G401 (cell line): ENCODE measurements at regions not wholly inside any gene's neighbourhood (a gene's known extent, or its start where the extent isn't known, plus 50 kb on each side); places are given as distances from the start of the nearest gene placed in this dataset.
"Not testable (repeated sequence)": the region's sequence is repeated elsewhere in the genome, so short reads cannot be mapped to it uniquely, and the experiment has no call there.

Experiments
- DNase-seq: peaks from one replicate; pipeline ENCODE4 v3.0.0-alpha.2; 2015; ENCODE audit warnings: low spot score
- in situ Hi-C: cut with HindIII; loops from 2 replicates; pipeline ENCODE4 v1.10.0; 2016; ENCODE audit warnings: low sequenced_read_pairs, mixed read lengths

GRCh38 chr3:86800116-86800515, 190.8 kb downstream of the VGLL3 start:
- no peak for DNase-seq
- in situ Hi-C loops: no loop called here

DNA sequence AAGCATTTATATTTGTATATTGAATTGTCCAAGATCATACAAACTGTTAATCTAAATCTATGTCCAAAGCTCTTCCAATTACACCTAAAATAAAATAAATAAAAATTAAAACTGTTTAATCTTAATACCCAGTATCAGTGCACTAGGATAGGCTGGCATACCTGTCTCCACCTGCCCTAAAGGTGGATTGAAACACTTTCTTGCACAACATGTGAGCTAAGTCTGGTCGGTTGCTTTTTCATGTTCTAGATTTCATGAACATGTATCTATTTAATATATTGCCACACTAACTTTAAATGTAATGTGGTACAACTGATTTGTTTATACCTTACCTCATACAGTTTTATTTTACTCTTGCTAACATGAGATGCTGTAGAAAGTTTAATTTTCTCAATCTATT, 193.0 kb downstream of the VGLL3 start:
- in situ Hi-C loops: no loop called here
- no peak for DNase-seq

DNA sequence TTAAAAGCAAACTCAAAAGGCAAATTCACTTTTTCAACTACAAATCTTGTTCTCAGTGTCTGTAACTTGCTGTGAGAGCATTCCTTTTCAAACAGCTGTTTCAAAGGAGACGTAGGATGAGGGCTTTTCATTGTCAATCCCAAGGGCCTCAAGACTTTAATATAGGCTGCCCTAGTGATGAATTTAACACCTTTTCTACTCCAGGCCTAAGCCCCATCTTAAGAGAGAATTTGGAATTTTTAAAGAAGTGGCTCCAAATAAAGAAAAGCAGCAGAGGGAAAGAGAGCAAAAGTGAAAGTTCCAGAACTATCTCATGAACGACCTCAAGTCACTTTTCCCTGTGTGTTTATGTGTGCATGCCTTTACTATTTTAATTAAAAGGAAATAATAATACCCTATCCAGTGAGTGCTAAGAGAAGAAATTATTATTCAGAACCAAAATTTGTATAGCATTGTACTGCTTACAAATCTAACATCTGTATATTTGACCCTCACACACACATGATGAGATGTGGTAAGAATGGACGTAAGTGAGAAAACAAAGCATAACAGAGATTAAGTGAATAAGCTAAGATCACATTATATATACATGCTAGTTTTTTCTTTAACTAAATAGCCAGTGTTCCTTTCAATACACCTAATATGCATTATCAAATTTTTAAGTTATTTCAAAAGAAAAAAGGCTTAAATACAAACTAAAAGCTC, 196.4 kb downstream of the VGLL3 start:
- DNase-seq: no peak
- in situ Hi-C loops: no loop called here

- no peak for DNase-seq
Observed at GRCh38 chr3:86793786-86794185, 197.2 kb downstream of the VGLL3 start.

GRCh38 chr3:86792316-86792715, 198.6 kb downstream of the VGLL3 start:
- in situ Hi-C loops: no loop called here
- no peak for DNase-seq

More at GRCh38 chr3:86793786-86794185, 197.2 kb downstream of the VGLL3 start:
- in situ Hi-C loops: no loop called here

DNA sequence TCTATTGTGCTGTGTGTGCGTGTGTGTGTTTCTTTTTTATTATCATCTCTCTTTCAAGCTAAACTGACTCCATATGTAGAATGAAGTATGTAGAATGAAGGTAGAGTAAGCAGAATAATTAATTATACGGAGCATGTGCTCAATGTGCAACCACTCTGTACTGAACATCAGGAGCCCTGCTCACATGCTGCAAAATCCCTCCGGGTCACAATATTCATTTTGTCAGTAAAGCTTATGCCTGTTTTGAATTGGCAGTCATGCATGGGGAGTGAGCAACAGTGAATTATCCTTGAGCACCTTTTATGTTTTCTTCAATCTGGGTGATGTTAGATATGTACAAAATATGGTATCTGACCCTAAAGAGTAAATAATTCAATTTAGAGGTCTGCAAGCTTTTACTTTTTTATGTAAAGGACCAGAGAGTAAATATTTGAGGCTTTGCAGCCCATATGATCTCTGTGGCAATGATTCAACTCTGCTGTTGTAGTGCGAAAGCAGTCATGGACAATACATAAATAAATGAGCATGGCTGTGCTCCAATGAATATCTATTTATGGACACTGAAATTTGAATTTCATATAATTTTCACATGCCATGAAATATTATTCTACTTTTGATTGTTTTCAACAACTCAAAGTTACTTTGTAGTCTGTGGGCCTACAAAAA, 199.9 kb downstream of the VGLL3 start:
- in situ Hi-C loops: no loop called here
- DNase-seq: no peak

GRCh38 chr3:86788371-86788770, 202.6 kb downstream of the VGLL3 start:
- DNase-seq: no peak
- in situ Hi-C loops: no loop called here

- in situ Hi-C loops: no loop called here
- no peak for DNase-seq
Observed at GRCh38 chr3:86787091-86787490, 203.9 kb downstream of the VGLL3 start.

- in situ Hi-C loops: no loop called here
- DNase-seq: no peak
Observed at GRCh38 chr3:86785386-86785785, 205.6 kb downstream of the VGLL3 start.

GRCh38 chr3:86782866-86783265, 208.1 kb downstream of the VGLL3 start:
- in situ Hi-C loops: no loop called here
- no peak for DNase-seq

- in situ Hi-C loops: no loop called here
- no peak for DNase-seq
Observed at GRCh38 chr3:86782286-86782685, 208.7 kb downstream of the VGLL3 start.

DNA sequence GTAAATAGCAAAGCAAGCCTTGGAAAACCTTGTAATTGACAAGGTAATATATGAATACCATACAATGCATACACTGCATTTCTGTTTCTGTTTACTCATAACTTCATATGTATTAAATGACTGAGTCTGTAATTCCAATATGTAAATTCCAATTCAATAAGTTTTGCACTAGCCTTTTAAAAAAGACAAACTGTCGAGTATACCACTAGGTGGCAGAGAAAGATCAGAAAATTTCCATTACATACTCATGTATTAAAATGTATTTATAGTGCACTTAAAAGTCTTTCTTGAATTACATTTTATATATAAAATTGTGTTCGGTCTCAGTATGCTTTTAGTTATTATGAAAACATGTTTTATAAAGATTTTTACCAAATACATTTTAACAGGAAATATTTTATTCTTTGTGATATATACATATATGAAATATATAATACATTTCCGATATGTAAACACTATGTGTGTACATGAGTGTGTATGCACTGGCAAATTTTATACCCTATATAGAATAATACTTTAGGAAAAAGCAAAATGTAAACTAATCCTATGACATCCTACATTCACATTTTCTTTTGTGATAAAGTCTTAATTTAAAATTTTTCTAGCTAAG, 216.8 kb downstream of the VGLL3 start:
- in situ Hi-C loops: no loop called here
- peak; percentile 11 for DNase-seq

DNA sequence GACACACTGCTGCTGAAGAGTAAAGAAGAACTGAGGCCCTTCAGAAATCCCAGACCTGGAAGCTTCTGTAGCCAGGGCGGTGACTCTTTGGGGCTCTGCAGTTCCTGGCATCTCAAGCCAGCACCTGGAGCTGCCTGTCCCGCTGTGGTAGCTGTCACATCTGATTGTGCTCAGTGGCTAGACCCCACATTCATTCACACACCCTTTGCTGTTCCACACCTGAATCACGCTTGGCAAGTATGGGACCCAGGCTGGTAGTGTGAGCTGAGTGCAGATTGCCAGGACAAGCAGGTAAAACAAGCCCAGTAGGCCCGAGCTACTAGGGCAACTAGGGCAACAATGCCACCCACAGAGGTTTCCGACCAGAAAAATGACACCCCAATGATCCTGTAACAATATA, 218.2 kb downstream of the VGLL3 start:
- DNase-seq: no peak
- in situ Hi-C loops: no loop called here

GRCh38 chr3:86771741-86772512, 219.0 kb downstream of the VGLL3 start:
- no peak for DNase-seq
- in situ Hi-C loops: no loop called here

DNA sequence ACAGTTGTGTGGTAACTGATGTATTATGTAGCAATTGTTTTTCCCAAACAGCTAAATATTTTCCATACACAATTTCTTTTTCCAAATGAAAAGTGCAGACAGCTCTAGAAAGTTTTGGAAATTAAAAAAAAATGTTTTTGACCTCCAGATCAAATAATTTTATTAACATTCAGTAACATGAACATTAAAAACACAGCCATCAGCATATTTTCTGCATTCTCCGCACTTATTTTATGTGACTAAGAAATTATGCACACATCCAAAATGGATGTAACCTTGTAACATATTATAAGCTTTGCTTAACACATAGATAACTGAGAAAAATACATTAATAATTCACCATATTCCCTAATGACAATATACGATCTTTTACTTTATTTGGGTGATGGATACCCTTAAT, 224.6 kb downstream of the VGLL3 start:
- in situ Hi-C loops: no loop called here
- DNase-seq: no peak

DNA sequence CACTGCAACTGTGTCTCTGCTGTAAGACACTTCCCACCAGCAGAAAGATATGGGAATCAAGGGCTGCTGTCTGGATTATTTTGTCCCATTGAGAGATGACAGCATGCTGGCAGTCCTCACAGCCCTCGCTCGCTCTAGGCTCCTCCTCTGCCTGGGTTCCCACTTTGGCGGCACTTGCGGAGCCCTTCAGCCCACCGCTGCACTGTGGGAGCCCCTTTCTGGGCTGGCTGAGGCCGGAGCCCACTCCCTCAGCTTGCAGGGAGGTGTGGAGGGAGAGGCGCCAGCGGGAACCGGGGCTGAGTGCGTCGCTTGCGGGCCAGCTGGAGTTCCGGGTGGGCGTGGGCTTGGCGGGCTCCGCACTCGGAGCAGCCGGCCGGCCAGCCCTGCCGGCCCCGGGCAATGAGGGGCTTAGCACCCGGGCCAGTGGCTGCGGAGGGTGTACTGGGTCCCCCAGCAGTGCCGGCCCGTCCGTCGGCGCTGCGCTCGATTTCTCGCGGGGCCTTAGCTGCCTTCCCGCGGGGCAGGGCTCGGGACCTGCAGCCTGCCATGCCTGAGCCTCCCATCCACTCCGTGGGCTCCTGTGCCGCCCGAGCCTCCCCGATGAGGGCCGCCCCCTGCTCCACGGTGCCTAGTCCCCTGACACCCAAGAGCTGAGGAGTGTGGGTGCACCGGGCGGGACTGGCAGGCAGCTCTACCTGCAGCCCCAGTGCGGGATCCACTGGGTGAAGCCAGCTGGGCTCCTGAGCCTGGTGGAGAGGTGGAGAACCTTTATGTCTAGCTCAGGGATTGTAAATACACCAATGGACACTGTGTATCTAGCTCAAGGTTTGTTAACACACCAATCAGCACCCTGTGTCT, 233.4 kb downstream of the VGLL3 start:
- DNase-seq, in situ Hi-C loops: not testable (repeated sequence)

GRCh38 chr3:86748015-86748414, 242.9 kb downstream of the VGLL3 start:
- DNase-seq: no peak
- in situ Hi-C loops: no loop called here

- no peak for DNase-seq
- in situ Hi-C loops: no loop called here
Observed at GRCh38 chr3:86744051-86744450, 246.9 kb downstream of the VGLL3 start.

- in situ Hi-C loops: no loop called here
- no peak for DNase-seq
Observed at GRCh38 chr3:86743233-86743632, 247.7 kb downstream of the VGLL3 start.
